Hematopoietic multipotent progenitor cell treated with erythropoietin and hydrocortisone succinate and interleukin-3 and kit ligand, for 4 days (in vitro differentiated cells): ENCODE measurements at regions not wholly inside any gene's neighbourhood (a gene's known extent, or its start where the extent isn't known, plus 50 kb on each side); places are given as distances from the start of the nearest gene placed in this dataset.

Experiments
- DNase-seq: peaks from one replicate; pipeline ENCODE4 v3.0.0-alpha.2; 2015

- DNase-seq = no peak
These were observed 76.9 kb downstream of the RHOB start for GRCh38 chr2:20523799-20524187.

GRCh38 chr2:20524412-20525040 lies 77.7 kb downstream of the RHOB start:
- peak; percentile 46 for DNase-seq

GRCh38 chr2:20525041-20526035 lies 78.5 kb downstream of the RHOB start:
- no peak for DNase-seq

GRCh38 chr2:20526160-20526559 lies 79.3 kb downstream of the RHOB start:
- no peak for DNase-seq

GRCh38 chr2:20526708-20527107 lies 79.8 kb downstream of the RHOB start:
- no peak for DNase-seq

- no peak for DNase-seq
These were observed 81.8 kb downstream of the RHOB start for GRCh38 chr2:20528713-20529112.

GRCh38 chr2:20530520-20530919 lies 83.6 kb downstream of the RHOB start:
- DNase-seq = no peak

GRCh38 chr2:20531633-20532262 lies 84.9 kb downstream of the RHOB start:
- no peak for DNase-seq

- DNase-seq = no peak
These were observed 86.0 kb downstream of the RHOB start for GRCh38 chr2:20532634-20533437.

- DNase-seq = no peak
These were observed 87.2 kb downstream of the RHOB start for GRCh38 chr2:20533993-20534622.

GRCh38 chr2:20534913-20535801 lies 88.3 kb downstream of the RHOB start:
- DNase-seq = no peak

GRCh38 chr2:20536619-20537422 lies 89.9 kb downstream of the RHOB start:
- no peak for DNase-seq

- DNase-seq = no peak
These were observed 90.8 kb downstream of the RHOB start for GRCh38 chr2:20537423-20538307.

GRCh38 chr2:20538308-20539132 lies 91.6 kb downstream of the RHOB start:
- DNase-seq = no peak

- DNase-seq = peak; percentile 62
These were observed 92.4 kb downstream of the RHOB start for GRCh38 chr2:20539133-20539719.

- no peak for DNase-seq
These were observed 93.1 kb downstream of the RHOB start for GRCh38 chr2:20539776-20540586.
